ENCODE measurements at regions not wholly inside any gene's neighbourhood (a gene's known extent, or its start where the extent isn't known, plus 50 kb on each side); places are given as distances from the start of the nearest gene placed in this dataset.

GRCh38 chr2:146252119-146252518 is 1592.7 kb upstream of the ACVR2A start:
- H3K4me3 ChIP-seq (ENCODE audit: low read depth, low read length) = no peak overlapping the region
- DNase-seq (ENCODE audit: low read depth) = no peak
- no peak for FAIRE-seq
- no peaks in the 10 kb centered on the region for H3K36me3 ChIP-seq (ENCODE audit: control insufficient read depth, insufficient read depth, low read length)
- no peak for TF ChIP-seq CTCF (IDR thresholded peaks at IDR 0.05; ENCODE audit: insufficient read depth, low read length, severe bottlenecking)
- H3K27me3 ChIP-seq (ENCODE audit: control insufficient read depth, insufficient read depth, low read length) = no peaks in the 10 kb centered on the region

- Histone ChIP-seq H3K27me3 (ENCODE audit: control insufficient read depth, insufficient read depth, low read length) (no peaks in the 10 kb centered on the region), H3K4me3 (ENCODE audit: low read depth, low read length) (no peak overlapping the region), H3K36me3 (ENCODE audit: control insufficient read depth, insufficient read depth, low read length) (no peaks in the 10 kb centered on the region)
- FAIRE-seq = no peak
- DNase-seq (ENCODE audit: low read depth) = no peak
- no peak for TF ChIP-seq CTCF (IDR thresholded peaks at IDR 0.05; ENCODE audit: insufficient read depth, low read length, severe bottlenecking)
Observed at GRCh38 chr2:146251328-146251727, 1593.5 kb upstream of the ACVR2A start.

GRCh38 chr2:146246736-146247523 is 1597.9 kb upstream of the ACVR2A start:
- no peak overlapping the region for H3K4me3 ChIP-seq (ENCODE audit: low read depth, low read length)
- DNase-seq (ENCODE audit: low read depth) = no peak
- TF ChIP-seq CTCF (IDR thresholded peaks at IDR 0.05; ENCODE audit: insufficient read depth, low read length, severe bottlenecking) = no peak
- no peaks in the 10 kb centered on the region for H3K27me3 ChIP-seq (ENCODE audit: control insufficient read depth, insufficient read depth, low read length)
- no peak for FAIRE-seq
- H3K36me3 ChIP-seq (ENCODE audit: control insufficient read depth, insufficient read depth, low read length) = no peaks in the 10 kb centered on the region

- FAIRE-seq = peak; percentile 13
- H3K4me3 ChIP-seq (ENCODE audit: low read depth, low read length) = no peak overlapping the region
Observed at GRCh38 chr2:146246002-146246735, 1598.7 kb upstream of the ACVR2A start.

GRCh38 chr2:146244830-146245229 is 1600.0 kb upstream of the ACVR2A start:
- no peak for TF ChIP-seq CTCF (IDR thresholded peaks at IDR 0.05; ENCODE audit: insufficient read depth, low read length, severe bottlenecking)
- no peak for FAIRE-seq

More at GRCh38 chr2:146246002-146246735, 1598.7 kb upstream of the ACVR2A start:
- Histone ChIP-seq H3K27me3 (ENCODE audit: control insufficient read depth, insufficient read depth, low read length) (no peaks in the 10 kb centered on the region), H3K36me3 (ENCODE audit: control insufficient read depth, insufficient read depth, low read length) (no peaks in the 10 kb centered on the region)
- peak; percentile 30 for DNase-seq (ENCODE audit: low read depth)
- TF ChIP-seq CTCF (IDR thresholded peaks at IDR 0.05; ENCODE audit: insufficient read depth, low read length, severe bottlenecking) = no peak

More at GRCh38 chr2:146244830-146245229, 1600.0 kb upstream of the ACVR2A start:
- no peak for DNase-seq (ENCODE audit: low read depth)
- Histone ChIP-seq H3K4me3 (ENCODE audit: low read depth, low read length) (no peak overlapping the region), H3K36me3 (ENCODE audit: control insufficient read depth, insufficient read depth, low read length) (no peaks in the 10 kb centered on the region), H3K27me3 (ENCODE audit: control insufficient read depth, insufficient read depth, low read length) (no peaks in the 10 kb centered on the region)

All from bronchial epithelial cell (primary cell).